ENCODE measurements at regions not wholly inside any gene's neighbourhood (a gene's known extent, or its start where the extent isn't known, plus 50 kb on each side); places are given as distances from the start of the nearest gene placed in this dataset.

DNA sequence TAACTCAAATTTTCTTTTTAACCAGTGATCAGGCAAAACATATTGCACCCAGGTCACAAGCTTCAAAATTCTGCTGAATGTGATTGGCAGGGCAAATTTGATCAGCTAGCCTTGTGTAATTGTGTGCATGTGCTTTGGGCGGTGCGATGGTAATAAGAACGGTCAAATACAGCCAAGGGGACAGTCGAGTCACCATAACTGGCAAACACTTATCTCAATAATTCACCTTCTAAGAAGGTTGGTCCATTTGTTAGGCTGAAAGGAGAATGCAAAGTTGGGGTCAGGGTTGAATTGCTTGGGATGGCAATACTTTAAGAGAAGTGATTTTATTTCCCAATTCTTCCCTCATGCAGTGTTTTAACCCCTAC, 302.4 kb upstream of the PDZRN3 start:
- no peak for TF ChIP-seq POLR2A (IDR thresholded peaks at IDR 0.05; ENCODE audit: low read depth, low read length)
- no peak for TF ChIP-seq TAF1 (IDR thresholded peaks at IDR 0.05; ENCODE audit: low read depth, low read length)
- TF ChIP-seq POLR2AphosphoS5 (IDR thresholded peaks at IDR 0.05; ENCODE audit: low read depth, low read length), result no peak
- TF ChIP-seq SPI1 (IDR thresholded peaks at IDR 0.05; ENCODE audit: low read depth, low read length), result no peak
- no peak for TF ChIP-seq PAX5 (IDR thresholded peaks at IDR 0.05; ENCODE audit: insufficient read depth, low read length, severe bottlenecking)
- TF ChIP-seq POU2F2 (IDR thresholded peaks at IDR 0.05; ENCODE audit: low read depth, low read length), result no peak

Data from GM12891 (cell line).